ENCODE measurements at regions not wholly inside any gene's neighbourhood (a gene's known extent, or its start where the extent isn't known, plus 50 kb on each side); places are given as distances from the start of the nearest gene placed in this dataset.

GRCh38 chr18:46411867-46412690, 244.9 kb downstream of the LOXHD1 start:
- DNase-seq (ENCODE audit: low spot score) = no peak

- no peak for DNase-seq (ENCODE audit: low spot score)
Measured at GRCh38 chr18:46412916-46413315, 244.1 kb downstream of the LOXHD1 start.

- DNase-seq (ENCODE audit: low spot score) = no peak
Measured at GRCh38 chr18:46413684-46414083, 243.3 kb downstream of the LOXHD1 start.

- peak; percentile 78 for DNase-seq (ENCODE audit: low spot score)
Measured at GRCh38 chr18:46414863-46415262, 242.2 kb downstream of the LOXHD1 start.

- DNase-seq (ENCODE audit: low spot score) = no peak
Measured at GRCh38 chr18:46415532-46416252, 241.3 kb downstream of the LOXHD1 start.

- no peak for DNase-seq (ENCODE audit: low spot score)
Measured at GRCh38 chr18:46416706-46417638, 240.0 kb downstream of the LOXHD1 start.

- DNase-seq (ENCODE audit: low spot score) = no peak
Measured at GRCh38 chr18:46418663-46419260, 238.3 kb downstream of the LOXHD1 start.

- DNase-seq (ENCODE audit: low spot score) = peak; percentile 19
Measured at GRCh38 chr18:46419391-46420141, 237.5 kb downstream of the LOXHD1 start.

- peak; percentile 6 for DNase-seq (ENCODE audit: low spot score)
Measured at GRCh38 chr18:46421973-46422551, 235.0 kb downstream of the LOXHD1 start.

- peak; percentile 29 for DNase-seq (ENCODE audit: low spot score)
Measured at GRCh38 chr18:46422552-46423055, 234.4 kb downstream of the LOXHD1 start.

GRCh38 chr18:46423226-46423805, 233.7 kb downstream of the LOXHD1 start:
- DNase-seq (ENCODE audit: low spot score) = peak; percentile 20

- DNase-seq (ENCODE audit: low spot score) = peak; percentile 51
Measured at GRCh38 chr18:46424898-46425297, 232.1 kb downstream of the LOXHD1 start.

- no peak for DNase-seq (ENCODE audit: low spot score)
Measured at GRCh38 chr18:46425511-46425910, 231.5 kb downstream of the LOXHD1 start.

GRCh38 chr18:46426021-46426678, 230.9 kb downstream of the LOXHD1 start:
- peak; percentile 35 for DNase-seq (ENCODE audit: low spot score)

- DNase-seq (ENCODE audit: low spot score) = no peak
Measured at GRCh38 chr18:46426679-46427047, 230.4 kb downstream of the LOXHD1 start.
